ENCODE measurements at regions not wholly inside any gene's neighbourhood (a gene's known extent, or its start where the extent isn't known, plus 50 kb on each side); places are given as distances from the start of the nearest gene placed in this dataset.
"Not testable (repeated sequence)": the region's sequence is repeated elsewhere in the genome, so short reads cannot be mapped to it uniquely, and the experiment has no call there.

DNA sequence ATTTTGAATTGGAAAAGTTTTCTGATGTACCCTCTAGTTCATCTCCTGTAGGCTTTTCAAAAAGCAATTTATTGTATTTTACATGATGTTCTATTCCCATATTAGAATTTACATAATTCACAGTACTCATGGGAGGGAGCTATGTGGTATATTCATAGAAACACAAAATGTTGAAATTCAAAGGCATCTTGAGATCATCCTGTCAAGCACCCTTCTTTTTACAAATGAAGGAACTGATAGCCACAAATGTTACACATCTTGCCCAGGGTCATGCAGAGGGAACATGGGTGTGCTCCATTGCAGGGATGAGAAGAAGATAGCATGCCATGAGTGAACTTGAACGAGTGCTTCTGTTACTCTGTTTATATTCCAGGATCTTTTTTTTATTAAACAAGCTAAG lies 228.8 kb downstream of the ZNF92 start:
- TF ChIP-seq RAD21 (IDR thresholded peaks at IDR 0.05; ENCODE audit: low read depth); YY1 (IDR thresholded peaks at IDR 0.05; ENCODE audit: extremely low read depth, insufficient replicate concordance, low read depth, low read length); ELF1 (IDR thresholded peaks at IDR 0.05; ENCODE audit: borderline replicate concordance, low read depth); CEBPB (IDR thresholded peaks at IDR 0.05; ENCODE audit: low read depth); POLR2A (IDR thresholded peaks at IDR 0.05; ENCODE audit: borderline replicate concordance, extremely low read depth, insufficient read depth, insufficient read length); SIN3A (IDR thresholded peaks at IDR 0.05; ENCODE audit: low read depth): not testable (repeated sequence)
- TF ChIP-seq, protein P1, sequence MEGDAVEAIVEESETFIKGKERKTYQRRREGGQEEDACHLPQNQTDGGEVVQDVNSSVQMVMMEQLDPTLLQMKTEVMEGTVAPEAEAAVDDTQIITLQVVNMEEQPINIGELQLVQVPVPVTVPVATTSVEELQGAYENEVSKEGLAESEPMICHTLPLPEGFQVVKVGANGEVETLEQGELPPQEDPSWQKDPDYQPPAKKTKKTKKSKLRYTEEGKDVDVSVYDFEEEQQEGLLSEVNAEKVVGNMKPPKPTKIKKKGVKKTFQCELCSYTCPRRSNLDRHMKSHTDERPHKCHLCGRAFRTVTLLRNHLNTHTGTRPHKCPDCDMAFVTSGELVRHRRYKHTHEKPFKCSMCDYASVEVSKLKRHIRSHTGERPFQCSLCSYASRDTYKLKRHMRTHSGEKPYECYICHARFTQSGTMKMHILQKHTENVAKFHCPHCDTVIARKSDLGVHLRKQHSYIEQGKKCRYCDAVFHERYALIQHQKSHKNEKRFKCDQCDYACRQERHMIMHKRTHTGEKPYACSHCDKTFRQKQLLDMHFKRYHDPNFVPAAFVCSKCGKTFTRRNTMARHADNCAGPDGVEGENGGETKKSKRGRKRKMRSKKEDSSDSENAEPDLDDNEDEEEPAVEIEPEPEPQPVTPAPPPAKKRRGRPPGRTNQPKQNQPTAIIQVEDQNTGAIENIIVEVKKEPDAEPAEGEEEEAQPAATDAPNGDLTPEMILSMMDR (IDR thresholded peaks at IDR 0.05 in 2 of 3, conservative IDR thresholded peaks at IDR 0.05 in 1 of 3; ENCODE audit: borderline replicate concordance in 1 of 3, insufficient read depth in 1 of 3, low read depth in 2 of 3, low read length in 2 of 3): not testable (repeated sequence)
- TF ChIP-seq, protein P2, sequence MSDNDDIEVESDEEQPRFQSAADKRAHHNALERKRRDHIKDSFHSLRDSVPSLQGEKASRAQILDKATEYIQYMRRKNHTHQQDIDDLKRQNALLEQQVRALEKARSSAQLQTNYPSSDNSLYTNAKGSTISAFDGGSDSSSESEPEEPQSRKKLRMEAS (IDR thresholded peaks at IDR 0.05): not testable (repeated sequence)
- TF ChIP-seq, protein P3, sequence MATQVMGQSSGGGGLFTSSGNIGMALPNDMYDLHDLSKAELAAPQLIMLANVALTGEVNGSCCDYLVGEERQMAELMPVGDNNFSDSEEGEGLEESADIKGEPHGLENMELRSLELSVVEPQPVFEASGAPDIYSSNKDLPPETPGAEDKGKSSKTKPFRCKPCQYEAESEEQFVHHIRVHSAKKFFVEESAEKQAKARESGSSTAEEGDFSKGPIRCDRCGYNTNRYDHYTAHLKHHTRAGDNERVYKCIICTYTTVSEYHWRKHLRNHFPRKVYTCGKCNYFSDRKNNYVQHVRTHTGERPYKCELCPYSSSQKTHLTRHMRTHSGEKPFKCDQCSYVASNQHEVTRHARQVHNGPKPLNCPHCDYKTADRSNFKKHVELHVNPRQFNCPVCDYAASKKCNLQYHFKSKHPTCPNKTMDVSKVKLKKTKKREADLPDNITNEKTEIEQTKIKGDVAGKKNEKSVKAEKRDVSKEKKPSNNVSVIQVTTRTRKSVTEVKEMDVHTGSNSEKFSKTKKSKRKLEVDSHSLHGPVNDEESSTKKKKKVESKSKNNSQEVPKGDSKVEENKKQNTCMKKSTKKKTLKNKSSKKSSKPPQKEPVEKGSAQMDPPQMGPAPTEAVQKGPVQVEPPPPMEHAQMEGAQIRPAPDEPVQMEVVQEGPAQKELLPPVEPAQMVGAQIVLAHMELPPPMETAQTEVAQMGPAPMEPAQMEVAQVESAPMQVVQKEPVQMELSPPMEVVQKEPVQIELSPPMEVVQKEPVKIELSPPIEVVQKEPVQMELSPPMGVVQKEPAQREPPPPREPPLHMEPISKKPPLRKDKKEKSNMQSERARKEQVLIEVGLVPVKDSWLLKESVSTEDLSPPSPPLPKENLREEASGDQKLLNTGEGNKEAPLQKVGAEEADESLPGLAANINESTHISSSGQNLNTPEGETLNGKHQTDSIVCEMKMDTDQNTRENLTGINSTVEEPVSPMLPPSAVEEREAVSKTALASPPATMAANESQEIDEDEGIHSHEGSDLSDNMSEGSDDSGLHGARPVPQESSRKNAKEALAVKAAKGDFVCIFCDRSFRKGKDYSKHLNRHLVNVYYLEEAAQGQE (IDR thresholded peaks at IDR 0.05; ENCODE audit: low read depth): not testable (repeated sequence)

Data from HCT116 (cell line).